Thoracic aorta (tissue), 2 donors: ENCODE measurements at regions not wholly inside any gene's neighbourhood (a gene's known extent, or its start where the extent isn't known, plus 50 kb on each side); places are given as distances from the start of the nearest gene placed in this dataset.

ENCODE experiments used
- ATAC-seq: fragments of 150-250 bp; one replicate; pipeline ENCODE4 v1.8.0; 2017; ENCODE audit warnings: low read depth; ENCODE audit not compliant: insufficient number of reproducible peaks, low FRiP score
- DNase-seq: peaks from one replicate; pipeline ENCODE4 v3.0.0-alpha.2; 2020; ENCODE audit warnings: low spot score
- H3K27ac ChIP-seq, 2 donors: fragments of 200-600 bp; sonication (generic); 1 replicate in 1 of 2; 2 replicates in 1 of 2; pipeline ENCODE4 v1.5.1; 2016; ENCODE audit warnings: mild to moderate bottlenecking in 2 of 2, moderate library complexity in 2 of 2
- H3K27me3 ChIP-seq: fragments of 200-600 bp; sonication (generic); replicated peaks from 2 replicates; pipeline ENCODE4 v1.6.0; 2016; ENCODE audit warnings: mild to moderate bottlenecking; ENCODE audit not compliant: insufficient read depth
- H3K36me3 ChIP-seq: fragments of 200-600 bp; sonication (generic); one replicate; pipeline ENCODE4 v1.5.1; 2016
- H3K4me1 ChIP-seq, 2 donors: fragments of 200-600 bp; sonication (generic); 1 replicate in 1 of 2; 2 replicates in 1 of 2; pipeline versions ENCODE4 v1.5.1 to v1.6.0; 2016; ENCODE audit warnings: low read depth in 2 of 2, mild to moderate bottlenecking in 1 of 2; ENCODE audit not compliant: control insufficient read depth in 1 of 2
- H3K4me3 ChIP-seq: fragments of 200-600 bp; sonication (generic); 2 replicates; pipeline ENCODE4 v1.5.1; 2016; ENCODE audit warnings: mild to moderate bottlenecking
- H3K9me3 ChIP-seq: fragments of 200-600 bp; sonication (generic); 2 replicates; pipeline ENCODE4 v1.5.1; 2016
- TF ChIP-seq, protein P1 (sequence below): fragments of 200-600 bp; sonication (generic); IDR thresholded peaks from one replicate; pipeline ENCODE4 v1.5.1; 2019; ENCODE audit warnings: antibody characterized with exemption

DNA sequence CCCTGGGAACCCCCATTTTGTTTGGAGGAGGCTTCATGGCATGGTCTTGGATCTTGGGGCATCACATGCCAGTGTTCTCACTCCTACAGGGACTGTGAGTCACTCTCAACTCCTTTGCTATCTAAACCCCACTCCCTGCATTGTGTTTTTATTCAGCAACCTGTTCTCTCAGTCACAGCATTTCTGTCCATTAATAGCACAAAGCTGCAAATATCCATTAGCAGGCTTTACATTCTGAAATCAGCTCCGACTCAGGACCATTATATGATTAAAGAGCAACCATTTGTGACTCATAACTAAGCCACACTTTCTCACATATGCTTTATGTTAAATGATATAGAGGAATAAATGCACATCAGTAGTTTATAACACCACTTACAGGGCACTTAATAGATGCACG lies 462.1 kb upstream of the BRINP1 start:
- Histone ChIP-seq H3K4me1 (no peaks in the 10 kb centered on the region), H3K9me3 (no peaks in the 10 kb centered on the region), H3K27ac (no peak overlapping the region), H3K27me3 (no peaks in the 10 kb centered on the region), H3K36me3 (no peaks in the 10 kb centered on the region), H3K4me3 (no peak overlapping the region)
- no peak for DNase-seq
- no peak for ATAC-seq
- TF ChIP-seq, protein P1, sequence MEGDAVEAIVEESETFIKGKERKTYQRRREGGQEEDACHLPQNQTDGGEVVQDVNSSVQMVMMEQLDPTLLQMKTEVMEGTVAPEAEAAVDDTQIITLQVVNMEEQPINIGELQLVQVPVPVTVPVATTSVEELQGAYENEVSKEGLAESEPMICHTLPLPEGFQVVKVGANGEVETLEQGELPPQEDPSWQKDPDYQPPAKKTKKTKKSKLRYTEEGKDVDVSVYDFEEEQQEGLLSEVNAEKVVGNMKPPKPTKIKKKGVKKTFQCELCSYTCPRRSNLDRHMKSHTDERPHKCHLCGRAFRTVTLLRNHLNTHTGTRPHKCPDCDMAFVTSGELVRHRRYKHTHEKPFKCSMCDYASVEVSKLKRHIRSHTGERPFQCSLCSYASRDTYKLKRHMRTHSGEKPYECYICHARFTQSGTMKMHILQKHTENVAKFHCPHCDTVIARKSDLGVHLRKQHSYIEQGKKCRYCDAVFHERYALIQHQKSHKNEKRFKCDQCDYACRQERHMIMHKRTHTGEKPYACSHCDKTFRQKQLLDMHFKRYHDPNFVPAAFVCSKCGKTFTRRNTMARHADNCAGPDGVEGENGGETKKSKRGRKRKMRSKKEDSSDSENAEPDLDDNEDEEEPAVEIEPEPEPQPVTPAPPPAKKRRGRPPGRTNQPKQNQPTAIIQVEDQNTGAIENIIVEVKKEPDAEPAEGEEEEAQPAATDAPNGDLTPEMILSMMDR = no peak

DNA sequence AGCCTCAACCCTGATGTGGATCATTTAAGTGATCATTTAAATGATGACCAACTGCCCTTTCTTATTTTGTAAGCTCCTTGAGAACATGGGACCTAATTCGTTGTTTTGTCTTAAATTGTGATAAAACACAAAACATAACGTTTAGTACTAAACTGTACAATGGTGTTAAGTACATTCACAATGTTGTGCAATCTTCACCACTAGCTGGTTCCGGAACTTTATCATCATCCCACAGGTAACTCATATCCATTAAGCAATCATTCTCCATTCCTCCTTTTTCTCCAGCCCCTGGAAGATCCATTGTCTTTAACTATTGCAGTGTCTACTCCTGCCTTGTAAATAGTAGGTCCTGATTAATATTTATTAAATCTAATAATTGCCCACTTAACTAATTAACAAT lies 460.5 kb upstream of the BRINP1 start:
- H3K27ac ChIP-seq = no peak overlapping the region
- H3K36me3 ChIP-seq = no peaks in the 10 kb centered on the region
- no peaks in the 10 kb centered on the region for H3K27me3 ChIP-seq
- H3K4me1 ChIP-seq = no peaks in the 10 kb centered on the region
- no peaks in the 10 kb centered on the region for H3K9me3 ChIP-seq
- ATAC-seq (no peak), DNase-seq (no peak)
- H3K4me3 ChIP-seq = no peak overlapping the region
- TF ChIP-seq, protein P1 = no peak

DNA sequence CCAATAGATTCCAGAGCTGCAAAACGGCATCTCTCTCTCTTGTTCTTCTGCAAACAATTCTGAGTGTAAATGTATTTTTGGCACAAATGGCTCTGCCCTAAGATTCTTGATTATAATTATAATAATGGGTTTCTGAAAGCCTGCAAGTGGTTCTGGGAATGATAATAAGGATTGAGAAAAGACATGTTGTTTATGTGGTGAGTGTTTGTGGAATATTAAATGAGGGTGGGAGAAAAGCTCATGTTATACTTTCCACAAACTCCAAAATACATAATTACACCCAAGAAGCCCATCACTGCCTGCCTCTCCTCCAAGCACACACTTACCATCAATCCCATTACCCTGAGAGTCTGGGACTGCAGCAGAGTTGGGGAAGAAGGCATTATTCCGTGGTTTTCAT lies 460.0 kb upstream of the BRINP1 start:
- TF ChIP-seq, protein P1 = no peak
- DNase-seq = no peak
- no peaks in the 10 kb centered on the region for H3K27me3 ChIP-seq
- no peak overlapping the region for H3K27ac ChIP-seq
- no peaks in the 10 kb centered on the region for H3K9me3 ChIP-seq
- H3K36me3 ChIP-seq = no peaks in the 10 kb centered on the region
- no peak overlapping the region for H3K4me3 ChIP-seq
- H3K4me1 ChIP-seq = no peaks in the 10 kb centered on the region
- ATAC-seq = no peak

DNA sequence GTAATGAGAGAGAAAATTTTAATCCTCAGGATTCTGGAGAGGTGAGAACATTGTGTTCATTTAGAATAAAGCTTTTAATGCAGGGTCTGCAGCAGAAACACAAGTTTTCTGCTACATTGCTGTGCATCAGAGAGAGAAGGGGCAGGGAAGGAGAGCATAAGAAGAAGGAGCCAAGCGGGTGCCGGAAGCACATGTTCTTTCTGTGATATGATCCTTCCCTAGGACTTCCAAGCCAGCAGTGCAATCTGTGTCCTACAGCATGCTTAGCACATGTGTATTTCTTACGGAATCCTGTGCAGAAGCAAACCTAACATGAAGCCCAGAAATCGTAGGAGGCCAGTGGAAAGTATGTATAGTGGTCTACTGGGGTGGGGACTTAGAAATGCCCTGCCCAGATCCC lies 458.3 kb upstream of the BRINP1 start:
- DNase-seq (no peak), ATAC-seq (no peak)
- TF ChIP-seq, protein P1 = no peak
- Histone ChIP-seq H3K4me1 (no peaks in the 10 kb centered on the region), H3K9me3 (no peaks in the 10 kb centered on the region), H3K36me3 (no peaks in the 10 kb centered on the region), H3K27me3 (no peaks in the 10 kb centered on the region), H3K27ac (no peak overlapping the region), H3K4me3 (no peak overlapping the region)

DNA sequence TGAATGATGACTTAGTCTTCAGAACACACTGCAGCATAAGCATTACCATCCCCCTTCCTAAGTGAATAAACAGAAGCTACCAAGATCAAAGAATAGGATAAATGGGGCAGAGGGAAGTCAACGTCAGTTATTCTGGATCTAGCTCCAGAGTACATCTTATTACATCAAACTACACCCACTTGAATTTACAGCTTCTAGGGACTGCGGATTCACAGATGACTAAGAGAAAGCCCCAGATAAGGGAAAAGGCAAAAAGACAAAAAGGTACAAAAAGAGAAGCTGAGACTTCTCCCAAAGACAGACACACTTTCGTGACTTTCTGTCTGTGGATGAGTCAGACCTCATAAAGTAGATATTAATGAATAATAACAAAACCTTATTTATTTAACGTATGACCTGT lies 457.9 kb upstream of the BRINP1 start:
- Histone ChIP-seq H3K27me3 (no peaks in the 10 kb centered on the region), H3K36me3 (no peaks in the 10 kb centered on the region), H3K27ac (no peak overlapping the region), H3K4me1 (no peaks in the 10 kb centered on the region), H3K9me3 (no peaks in the 10 kb centered on the region), H3K4me3 (no peak overlapping the region)
- no peak for DNase-seq
- ATAC-seq = no peak
- TF ChIP-seq, protein P1 = no peak
